H9 (cell line): ENCODE measurements at regions not wholly inside any gene's neighbourhood (a gene's known extent, or its start where the extent isn't known, plus 50 kb on each side); places are given as distances from the start of the nearest gene placed in this dataset.

Source experiments
- DNase-seq: peaks from one replicate; pipeline ENCODE4 v3.0.0-alpha.2; 2017
- H2AFZ ChIP-seq: one replicate; pipeline ENCODE4 v1.6.1; 2013; ENCODE audit warnings: mild to moderate bottlenecking, low read length, control low read depth, moderate library complexity
- H2AK5ac ChIP-seq: 2 replicates; pipeline ENCODE4 v1.6.1; 2013; ENCODE audit warnings: low read length, control low read depth, mixed read lengths; ENCODE audit not compliant: insufficient read length
- H2BK120ac ChIP-seq: one replicate; pipeline ENCODE4 v1.6.1; 2013; ENCODE audit warnings: low read depth, mild to moderate bottlenecking, low read length, control low read depth, inconsistent platforms; ENCODE audit not compliant: poor library complexity, severe bottlenecking
- H2BK12ac ChIP-seq: 2 replicates; pipeline ENCODE4 v1.6.1; 2013; ENCODE audit warnings: low read length, control low read depth, mixed read lengths, low read depth; ENCODE audit not compliant: insufficient read length
- H2BK15ac ChIP-seq: 2 replicates; pipeline ENCODE4 v1.6.1; 2013; ENCODE audit warnings: low read depth, low read length, control low read depth
- H2BK20ac ChIP-seq: one replicate; pipeline ENCODE4 v1.6.1; 2013; ENCODE audit warnings: low read depth, mild to moderate bottlenecking, low read length, control low read depth, inconsistent platforms; ENCODE audit not compliant: poor library complexity, severe bottlenecking
- H2BK5ac ChIP-seq: 2 replicates; pipeline ENCODE4 v1.6.1; 2013; ENCODE audit warnings: low read length, control low read depth, mixed read lengths; ENCODE audit not compliant: insufficient read length
- H3K14ac ChIP-seq: 2 replicates; pipeline ENCODE4 v1.6.1; 2013; ENCODE audit warnings: low read length, control low read depth; ENCODE audit not compliant: insufficient read depth
- H3K18ac ChIP-seq: 2 replicates; pipeline ENCODE4 v1.6.1; 2013; ENCODE audit warnings: low read depth, mild to moderate bottlenecking, mixed read lengths, low read length, control low read depth; ENCODE audit not compliant: insufficient read length
- H3K23ac ChIP-seq: 2 replicates; pipeline ENCODE4 v1.6.1; 2013; ENCODE audit warnings: low read length, control low read depth, mixed read lengths, low read depth; ENCODE audit not compliant: insufficient read length
- H3K23me2 ChIP-seq: 2 replicates; pipeline ENCODE4 v1.6.1; 2013; ENCODE audit warnings: low read depth, mild to moderate bottlenecking, mixed read lengths, low read length, control low read depth; ENCODE audit not compliant: insufficient read length, poor library complexity, severe bottlenecking
- H3K27ac ChIP-seq: 2 replicates; pipeline ENCODE4 v1.5.1; 2013; ENCODE audit warnings: low read length, control low read depth, mixed read lengths, low read depth; ENCODE audit not compliant: insufficient read length
- H3K27me3 ChIP-seq: 2 replicates; pipeline ENCODE4 v1.6.1; 2013; ENCODE audit warnings: low read length, control low read depth, inconsistent platforms; ENCODE audit not compliant: insufficient read depth
- H3K4ac ChIP-seq: 2 replicates; pipeline ENCODE4 v1.6.1; 2013; ENCODE audit warnings: low read depth, mild to moderate bottlenecking, control low read depth, inconsistent platforms, low read length, moderate library complexity
- H3K4me1 ChIP-seq: 2 replicates; pipeline ENCODE4 v1.6.1; 2013; ENCODE audit warnings: low read length, control low read depth, inconsistent platforms; ENCODE audit not compliant: insufficient read depth
- H3K4me2 ChIP-seq: 2 replicates; pipeline ENCODE4 v1.6.1; 2013; ENCODE audit warnings: low read length, control low read depth, mixed read lengths; ENCODE audit not compliant: insufficient read length, insufficient read depth
- H3K56ac ChIP-seq: 2 replicates; pipeline ENCODE4 v1.6.1; 2013; ENCODE audit warnings: low read depth, mild to moderate bottlenecking, mixed read lengths, low read length, control low read depth; ENCODE audit not compliant: insufficient read length
- H3K79me1 ChIP-seq: 2 replicates; pipeline ENCODE4 v1.6.1; 2013; ENCODE audit warnings: low read depth, mild to moderate bottlenecking, moderate library complexity, low read length, control low read depth, inconsistent platforms; ENCODE audit not compliant: insufficient read depth, poor library complexity, severe bottlenecking
- H3K79me2 ChIP-seq: 2 replicates; pipeline ENCODE4 v1.6.1; 2013; ENCODE audit warnings: low read length, control low read depth, inconsistent platforms; ENCODE audit not compliant: insufficient read depth
- H3K9ac ChIP-seq: 2 replicates; pipeline ENCODE4 v1.6.1; 2013; ENCODE audit warnings: low read length, control low read depth, mixed read lengths; ENCODE audit not compliant: insufficient read length; ENCODE audit errors: extremely low read depth
- H3K9me3 ChIP-seq: one replicate; pipeline ENCODE4 v1.6.1; 2013; ENCODE audit warnings: low read depth, low read length, inconsistent platforms; ENCODE audit not compliant: control insufficient read depth
- H3T11ph ChIP-seq: one replicate; pipeline ENCODE4 v1.6.1; 2013; ENCODE audit warnings: mild to moderate bottlenecking, low read length, control low read depth, inconsistent platforms
- H4K20me1 ChIP-seq: one replicate; pipeline ENCODE4 v1.6.1; 2013; ENCODE audit not compliant: control insufficient read depth, insufficient read length, insufficient read depth
- H4K5ac ChIP-seq: 2 replicates; pipeline ENCODE4 v1.6.1; 2013; ENCODE audit warnings: low read depth, mild to moderate bottlenecking, mixed read lengths, low read length, control low read depth; ENCODE audit not compliant: insufficient read length
- H4K8ac ChIP-seq: replicated peaks from 2 replicates; pipeline ENCODE4 v1.6.1; 2013; ENCODE audit warnings: low read length, control low read depth, mixed read lengths, low read depth; ENCODE audit not compliant: insufficient read length
- H4K91ac ChIP-seq: 2 replicates; pipeline ENCODE4 v1.6.1; 2013; ENCODE audit warnings: low read depth, mild to moderate bottlenecking, moderate library complexity, mixed read lengths, low read length, control low read depth; ENCODE audit not compliant: insufficient read length
- H3K27ac Mint-ChIP-seq, 3 experiments: 2 replicates in 2 of 3; 3 replicates in 1 of 3; pipeline ENCODE4 v1.8.0; 2020 to 2021; ENCODE audit warnings: mixed read lengths in 3 of 3, mild to moderate bottlenecking in 1 of 3, moderate library complexity in 1 of 3
- H3K27me3 Mint-ChIP-seq: 2 replicates; pipeline ENCODE4 v1.8.0; 2021; ENCODE audit warnings: low read depth, mild to moderate bottlenecking, moderate library complexity, mixed read lengths
- H3K36me3 Mint-ChIP-seq, 3 experiments: 2 replicates in 2 of 3; 3 replicates in 1 of 3; pipeline ENCODE4 v1.8.0; 2020 to 2021; ENCODE audit warnings: low read depth in 3 of 3, mixed read lengths in 3 of 3; ENCODE audit not compliant: insufficient read depth in 1 of 3
- H3K4me1 Mint-ChIP-seq, 2 experiments: 2 replicates each; pipeline ENCODE4 v1.8.0; 2020; ENCODE audit warnings: mixed read lengths in 2 of 2
- H3K4me3 Mint-ChIP-seq, 2 experiments: 2 replicates in 1 of 2; 3 replicates in 1 of 2; pipeline ENCODE4 v1.8.0; 2020 to 2021; ENCODE audit warnings: mild to moderate bottlenecking in 2 of 2, mixed read lengths in 2 of 2, moderate library complexity in 1 of 2
- H3K9me3 Mint-ChIP-seq, 2 experiments: 2 replicates in 1 of 2; 3 replicates in 1 of 2; pipeline ENCODE4 v1.8.0; 2020; ENCODE audit warnings: mild to moderate bottlenecking in 2 of 2, mixed read lengths in 2 of 2, moderate library complexity in 1 of 2
- CTCF ChIP-seq: fragments of 200-600 bp; sonication (generic); conservative IDR thresholded peaks from 3 replicates; pipeline ENCODE4 v1.8.0; 2021; ENCODE audit warnings: antibody characterized with exemption, mild to moderate bottlenecking
- WGBS: extraction: QIAGEN DNeasy Blood & Tissue Kit; methylation state at CpG from one replicate; pipeline ENCODE4 v1.1.7; 2013; ENCODE audit warnings: missing lambda C conversion rate, low lambda C conversion rate, mixed read lengths; ENCODE audit not compliant: insufficient read length; ENCODE audit errors: extremely low coverage; 5-methylcytosine and 5-hydroxymethylcytosine counted together

GRCh38 chr2:239537633-239538356, 137.0 kb upstream of the HDAC4 start:
- Mint-ChIP-seq H3K4me1 (no peaks in the 10 kb centered on the region), H3K27ac (no peak overlapping the region), H3K27me3 (peaks cover 3% of the 10 kb centered on the region), H3K9me3 (peaks cover 2 to 3% of the 10 kb centered on the region in 2 experiments; a peak in 2 of 5 replicates), H3K36me3 (no peaks in the 10 kb centered on the region; a peak in 1 of 7 replicates), H3K4me3 (no peak overlapping the region)
- Histone ChIP-seq H2BK5ac (no peak overlapping the region), H2BK15ac (no peak overlapping the region), H3K4me1 (no peaks in the 10 kb centered on the region), H3K79me1 (no peaks in the 10 kb centered on the region), H3K23me2 (no peaks in the 10 kb centered on the region), H4K20me1 (no peaks in the 10 kb centered on the region), H3K18ac (no peak overlapping the region), H2AFZ (no peak overlapping the region), H2BK12ac (no peak overlapping the region), H3K4ac (no peak overlapping the region), H3K9ac (no peak overlapping the region), H2AK5ac (no peak overlapping the region), H3K27me3 (no peaks in the 10 kb centered on the region), H4K8ac (no peak overlapping the region), H4K91ac (no peak overlapping the region), H3K79me2 (no peaks in the 10 kb centered on the region), H3K56ac (no peak overlapping the region), H3K27ac (no peak overlapping the region), H3K4me2 (no peak overlapping the region), H2BK120ac (no peak overlapping the region), H3T11ph (no peak overlapping the region), H3K9me3 (no peaks in the 10 kb centered on the region), H2BK20ac (no peak overlapping the region), H3K23ac (no peak overlapping the region), H3K14ac (no peak overlapping the region), H4K5ac (no peak overlapping the region)
- no peak for TF ChIP-seq CTCF
- no CpG with 5 or more reads among the region's 11 CpGs for WGBS
- no peak for DNase-seq
